Spleen (tissue), 11 donors: ENCODE measurements at regions not wholly inside any gene's neighbourhood (a gene's known extent, or its start where the extent isn't known, plus 50 kb on each side); places are given as distances from the start of the nearest gene placed in this dataset.
A peak's percentile ranks its signal among the peaks of the same experiment; 100 is the strongest.
"Not testable (repeated sequence)": the region's sequence is repeated elsewhere in the genome, so short reads cannot be mapped to it uniquely, and the experiment has no call there.

Experiments used
- DNase-seq: peaks from one replicate; pipeline ENCODE4 v3.0.0-alpha.2; 2020
- H3K27ac ChIP-seq, 8 donors: fragments of 200-600 bp; sonication (generic) in 7 of 8; 1 replicate in 4 of 8; 2 replicates in 4 of 8; pipeline versions ENCODE4 v1.5.0 to v1.8.0; 2016 to 2021; ENCODE audit warnings: inconsistent platforms in 4 of 8, mild to moderate bottlenecking in 4 of 8, moderate library complexity in 1 of 8
- H3K27me3 ChIP-seq, 7 donors: fragments of 200-600 bp; sonication (generic) in 6 of 7; replicated peaks in 1 of 7; 1 replicate in 4 of 7; 2 replicates in 3 of 7; pipeline versions ENCODE4 v1.5.0 to v1.8.0; 2016 to 2021; ENCODE audit warnings: inconsistent platforms in 3 of 7, mild to moderate bottlenecking in 1 of 7
- H3K36me3 ChIP-seq, 6 donors: fragments of 200-600 bp; sonication (generic) in 5 of 6; 1 replicate in 4 of 6; 2 replicates in 2 of 6; pipeline versions ENCODE4 v1.5.0 to v1.8.0; 2016 to 2021; ENCODE audit warnings: inconsistent platforms in 2 of 6
- H3K4me1 ChIP-seq, 6 donors: fragments of 200-600 bp; sonication (generic) in 5 of 6; 1 replicate in 3 of 6; 2 replicates in 3 of 6; pipeline versions ENCODE4 v1.5.0 to v1.8.0; 2016 to 2021; ENCODE audit warnings: inconsistent platforms in 3 of 6
- H3K4me3 ChIP-seq, 8 donors: fragments of 200-600 bp; sonication (generic) in 7 of 8; 1 replicate in 4 of 8; 2 replicates in 4 of 8; pipeline versions ENCODE4 v1.5.0 to v1.8.0; 2016 to 2021; ENCODE audit warnings: inconsistent platforms in 4 of 8, mild to moderate bottlenecking in 4 of 8, moderate library complexity in 2 of 8
- H3K9me3 ChIP-seq, 8 donors: fragments of 200-600 bp; sonication (generic) in 7 of 8; 1 replicate in 4 of 8; 2 replicates in 4 of 8; pipeline versions ENCODE4 v1.5.0 to v1.8.0; 2016 to 2021; ENCODE audit warnings: inconsistent platforms in 4 of 8
- CTCF ChIP-seq, 11 experiments: fragments of 200-600 bp in 7 of 11; fragments of 450-650 bp in 4 of 11; sonication (generic) in 4 of 11; IDR thresholded peaks in 8 of 11; conservative IDR thresholded peaks in 3 of 11; 1 replicate in 7 of 11; 2 replicates in 4 of 11; pipeline versions ENCODE4 v1.4.0 to v1.8.0; 2016 to 2021; ENCODE audit warnings: antibody characterized with exemption in 11 of 11, inconsistent platforms in 4 of 11, mild to moderate bottlenecking in 1 of 11
- POLR2A ChIP-seq, 3 donors: fragments of 450-650 bp; IDR thresholded peaks; one replicate each; pipeline ENCODE4 v1.5.1; 2017; ENCODE audit warnings: antibody characterized with exemption in 3 of 3, mild to moderate bottlenecking in 1 of 3
- POLR2AphosphoS5 ChIP-seq, 3 donors: sonication (generic); formaldehyde crosslinking; IDR thresholded peaks; one replicate each; pipeline ENCODE4 v1.5.1; 2017; ENCODE audit warnings: antibody characterized with exemption in 3 of 3
- WGBS, 5 donors: extraction: QIAGEN DNeasy Blood & Tissue Kit in 3 of 5; methylation state at CpG; one replicate each; pipeline versions ENCODE4 v1.1.5 to v1.1.7; 2013 to 2018; 5-methylcytosine and 5-hydroxymethylcytosine counted together
- intact Hi-C: fragments of 100-400 bp; cut with DNase I; formaldehyde crosslinking; loops from one replicate; pipeline ENCODE4 v1.15.0; 2023; ENCODE audit warnings: low total_unique reads
- donor health status: healthy with polysubstance abuse.
- donor health status: DM: no; HTN: no; CAD: no; lungs with moderate emphysema.
- donor health status: DM: no; HTN: no; CAD: no.
- donor health status: Bipolar disorder and iron deficiency.
- donor health status: healthy.
- donor health status: DM: no; HTN: no; CAD: no.
- donor health status: DM: yes; HTN: yes; CAD: no.

GRCh38 chr21:25189497-25189896 lies 417.8 kb downstream of the MRPL39 start:
- no peak overlapping the region for H3K4me3 ChIP-seq
- H3K27me3 ChIP-seq: no peaks in the 10 kb centered on the region
- intact Hi-C loops: no loop called here
- H3K27ac ChIP-seq: no peak overlapping the region
- WGBS, 5 donors: 80 to 93% (median 82%) methylated on average over 2 of the region's 2 CpGs
- TF ChIP-seq POLR2AphosphoS5 (IDR thresholded peaks at IDR 0.05) (no peak), POLR2A (IDR thresholded peaks at IDR 0.05) (no peak), CTCF (IDR thresholded peaks at IDR 0.05 in 8 of 11, conservative IDR thresholded peaks at IDR 0.05 in 3 of 11) (no peak)
- H3K36me3 ChIP-seq: no peaks in the 10 kb centered on the region
- peaks cover 0 to 19% (median 0%) of the 10 kb centered on the region in 6 donors for H3K4me1 ChIP-seq
- DNase-seq: no peak
- peaks cover 0 to 6% (median 0%) of the 10 kb centered on the region in 8 donors for H3K9me3 ChIP-seq

- no peaks in the 10 kb centered on the region for H3K36me3 ChIP-seq
- peaks cover 0 to 6% (median 0%) of the 10 kb centered on the region in 8 donors for H3K9me3 ChIP-seq
- no peak for TF ChIP-seq POLR2AphosphoS5 (IDR thresholded peaks at IDR 0.05)
- TF ChIP-seq CTCF (IDR thresholded peaks at IDR 0.05 in 8 of 11, conservative IDR thresholded peaks at IDR 0.05 in 3 of 11): no peak
- no peak for TF ChIP-seq POLR2A (IDR thresholded peaks at IDR 0.05)
- H3K4me1 ChIP-seq: peaks cover 0 to 19% (median 0%) of the 10 kb centered on the region in 6 donors
- no peak overlapping the region for H3K4me3 ChIP-seq
- no peak overlapping the region for H3K27ac ChIP-seq
- 56 to 72% (median 68%) methylated on average over 2 of the region's 2 CpGs for WGBS, 5 donors
- no peak for DNase-seq
- no peaks in the 10 kb centered on the region for H3K27me3 ChIP-seq
- intact Hi-C loops: no loop called here
Measured at GRCh38 chr21:25188677-25189079, 418.6 kb downstream of the MRPL39 start.

GRCh38 chr21:25186273-25186672 lies 421.0 kb downstream of the MRPL39 start:
- DNase-seq: no peak
- Histone ChIP-seq H3K4me3 (no peak overlapping the region), H3K4me1 (peaks cover 0 to 19% (median 0%) of the 10 kb centered on the region in 6 donors), H3K27ac (peak overlapping the region in 2 of 8 donors; percentile 10 to 36), H3K36me3 (no peaks in the 10 kb centered on the region), H3K9me3 (no peaks in the 10 kb centered on the region), H3K27me3 (no peaks in the 10 kb centered on the region)
- intact Hi-C loops: no loop called here
- no peak for TF ChIP-seq POLR2A (IDR thresholded peaks at IDR 0.05)
- TF ChIP-seq POLR2AphosphoS5 (IDR thresholded peaks at IDR 0.05): no peak
- no peak for TF ChIP-seq CTCF (IDR thresholded peaks at IDR 0.05 in 8 of 11, conservative IDR thresholded peaks at IDR 0.05 in 3 of 11)

- intact Hi-C loops: no loop called here
- no peak for DNase-seq
- no peak for TF ChIP-seq POLR2AphosphoS5 (IDR thresholded peaks at IDR 0.05)
- TF ChIP-seq POLR2A (IDR thresholded peaks at IDR 0.05): no peak
- TF ChIP-seq CTCF (IDR thresholded peaks at IDR 0.05 in 8 of 11, conservative IDR thresholded peaks at IDR 0.05 in 3 of 11): no peak
- H3K27ac ChIP-seq: no peak overlapping the region
- WGBS, 5 donors: 83 to 88% (median 88%) methylated on average over 3 of the region's 3 CpGs
- H3K36me3 ChIP-seq: no peaks in the 10 kb centered on the region
- peaks cover 0 to 17% (median 0%) of the 10 kb centered on the region in 6 donors for H3K4me1 ChIP-seq
- H3K4me3 ChIP-seq: no peak overlapping the region
- no peaks in the 10 kb centered on the region for H3K9me3 ChIP-seq
- no peaks in the 10 kb centered on the region for H3K27me3 ChIP-seq
Measured at GRCh38 chr21:25183577-25183976, 423.7 kb downstream of the MRPL39 start.

- WGBS, 5 donors: 84 to 94% (median 87%) methylated on average over 3 of the region's 3 CpGs
- H3K4me3 ChIP-seq, H3K36me3 ChIP-seq, DNase-seq, intact Hi-C loops, H3K27me3 ChIP-seq, H3K27ac ChIP-seq, H3K9me3 ChIP-seq: not testable (repeated sequence)
- H3K4me1 ChIP-seq: peaks cover 0 to 11% (median 0%) of the 10 kb centered on the region in 6 donors
Measured at GRCh38 chr21:25181690-25182089, 425.6 kb downstream of the MRPL39 start.
